Spleen (tissue), 11 donors: ENCODE measurements at regions not wholly inside any gene's neighbourhood (a gene's known extent, or its start where the extent isn't known, plus 50 kb on each side); places are given as distances from the start of the nearest gene placed in this dataset.

ENCODE experiments used
- DNase-seq: peaks from one replicate; pipeline ENCODE4 v3.0.0-alpha.2; 2020
- H3K27ac ChIP-seq, 8 donors: fragments of 200-600 bp; sonication (generic) in 7 of 8; 1 replicate in 4 of 8; 2 replicates in 4 of 8; pipeline versions ENCODE4 v1.5.0 to v1.8.0; 2016 to 2021; ENCODE audit warnings: inconsistent platforms in 4 of 8, mild to moderate bottlenecking in 4 of 8, moderate library complexity in 1 of 8
- H3K27me3 ChIP-seq, 7 donors: fragments of 200-600 bp; sonication (generic) in 6 of 7; replicated peaks in 1 of 7; 1 replicate in 4 of 7; 2 replicates in 3 of 7; pipeline versions ENCODE4 v1.5.0 to v1.8.0; 2016 to 2021; ENCODE audit warnings: inconsistent platforms in 3 of 7, mild to moderate bottlenecking in 1 of 7
- H3K36me3 ChIP-seq, 6 donors: fragments of 200-600 bp; sonication (generic) in 5 of 6; 1 replicate in 4 of 6; 2 replicates in 2 of 6; pipeline versions ENCODE4 v1.5.0 to v1.8.0; 2016 to 2021; ENCODE audit warnings: inconsistent platforms in 2 of 6
- H3K4me1 ChIP-seq, 6 donors: fragments of 200-600 bp; sonication (generic) in 5 of 6; 1 replicate in 3 of 6; 2 replicates in 3 of 6; pipeline versions ENCODE4 v1.5.0 to v1.8.0; 2016 to 2021; ENCODE audit warnings: inconsistent platforms in 3 of 6
- H3K4me3 ChIP-seq, 8 donors: fragments of 200-600 bp; sonication (generic) in 7 of 8; 1 replicate in 4 of 8; 2 replicates in 4 of 8; pipeline versions ENCODE4 v1.5.0 to v1.8.0; 2016 to 2021; ENCODE audit warnings: inconsistent platforms in 4 of 8, mild to moderate bottlenecking in 4 of 8, moderate library complexity in 2 of 8
- H3K9me3 ChIP-seq, 8 donors: fragments of 200-600 bp; sonication (generic) in 7 of 8; 1 replicate in 4 of 8; 2 replicates in 4 of 8; pipeline versions ENCODE4 v1.5.0 to v1.8.0; 2016 to 2021; ENCODE audit warnings: inconsistent platforms in 4 of 8
- POLR2A ChIP-seq, 3 donors: fragments of 450-650 bp; IDR thresholded peaks; one replicate each; pipeline ENCODE4 v1.5.1; 2017; ENCODE audit warnings: antibody characterized with exemption in 3 of 3, mild to moderate bottlenecking in 1 of 3
- POLR2AphosphoS5 ChIP-seq, 3 donors: sonication (generic); formaldehyde crosslinking; IDR thresholded peaks; one replicate each; pipeline ENCODE4 v1.5.1; 2017; ENCODE audit warnings: antibody characterized with exemption in 3 of 3
- WGBS, 5 donors: extraction: QIAGEN DNeasy Blood & Tissue Kit in 3 of 5; methylation state at CpG; one replicate each; pipeline versions ENCODE4 v1.1.5 to v1.1.7; 2013 to 2018; 5-methylcytosine and 5-hydroxymethylcytosine counted together
- intact Hi-C: fragments of 100-400 bp; cut with DNase I; formaldehyde crosslinking; loops from one replicate; pipeline ENCODE4 v1.15.0; 2023; ENCODE audit warnings: low total_unique reads
- TF ChIP-seq, protein P1 (sequence below), 11 experiments: fragments of 200-600 bp in 7 of 11; fragments of 450-650 bp in 4 of 11; sonication (generic) in 4 of 11; IDR thresholded peaks in 8 of 11; conservative IDR thresholded peaks in 3 of 11; 1 replicate in 7 of 11; 2 replicates in 4 of 11; pipeline versions ENCODE4 v1.4.0 to v1.8.0; 2016 to 2021; ENCODE audit warnings: antibody characterized with exemption in 11 of 11, inconsistent platforms in 4 of 11, mild to moderate bottlenecking in 1 of 11
- donor health status: healthy with polysubstance abuse.
- donor health status: DM: no; HTN: no; CAD: no; lungs with moderate emphysema.
- donor health status: DM: no; HTN: no; CAD: no.
- donor health status: Bipolar disorder and iron deficiency.
- donor health status: healthy.
- donor health status: DM: no; HTN: no; CAD: no.
- donor health status: DM: yes; HTN: yes; CAD: no.

DNA sequence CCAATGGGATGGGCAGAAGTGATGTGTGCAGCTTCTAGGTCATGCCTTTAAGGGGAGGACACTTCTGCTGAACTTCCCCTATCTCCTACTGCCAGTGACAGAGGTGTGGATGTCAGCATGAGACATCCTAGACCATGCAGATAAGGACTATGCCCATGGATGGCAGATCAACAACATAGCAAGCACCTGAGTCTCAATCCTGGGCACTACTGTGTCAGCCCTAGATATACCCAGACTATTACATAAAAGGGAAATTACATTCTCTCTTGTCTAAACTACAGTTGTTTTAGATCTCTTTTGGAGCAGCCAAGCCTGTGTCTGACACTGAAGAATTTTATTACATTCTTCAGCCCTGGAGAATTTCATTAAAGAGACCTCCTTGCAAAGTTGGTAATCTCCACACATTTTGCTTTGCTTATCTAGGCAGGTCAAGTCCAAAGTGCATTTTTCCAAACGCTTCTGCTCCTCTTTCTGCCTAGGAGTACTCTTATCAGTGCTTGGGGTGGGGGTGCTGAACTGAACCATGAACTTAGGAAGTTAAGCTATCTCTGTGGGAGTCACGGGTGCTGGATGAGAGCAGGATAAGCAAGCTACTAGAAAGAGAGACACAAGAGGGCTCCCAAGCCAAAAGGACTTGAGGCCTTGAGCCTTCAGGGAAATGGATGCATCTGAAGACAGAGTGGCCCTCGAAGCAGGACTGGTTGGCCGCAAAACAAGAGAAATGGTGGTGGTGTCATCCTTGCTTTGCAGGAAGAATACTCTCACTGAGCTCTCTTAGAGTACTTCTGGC, 95.2 kb upstream of the SPRED2 start:
- H3K4me1 ChIP-seq: no peaks in the 10 kb centered on the region
- no peak overlapping the region for H3K27ac ChIP-seq
- DNase-seq: no peak
- H3K27me3 ChIP-seq: peaks cover 0 to 6% (median 0%) of the 10 kb centered on the region in 7 donors
- no peaks in the 10 kb centered on the region for H3K9me3 ChIP-seq
- intact Hi-C loops: no loop called here
- no peak for TF ChIP-seq POLR2A (IDR thresholded peaks at IDR 0.05)
- TF ChIP-seq POLR2AphosphoS5 (IDR thresholded peaks at IDR 0.05): no peak
- WGBS, 5 donors: 65 to 72% (median 69%) methylated on average over 4 of the region's 4 CpGs
- H3K36me3 ChIP-seq: no peaks in the 10 kb centered on the region
- H3K4me3 ChIP-seq: no peak overlapping the region

DNA sequence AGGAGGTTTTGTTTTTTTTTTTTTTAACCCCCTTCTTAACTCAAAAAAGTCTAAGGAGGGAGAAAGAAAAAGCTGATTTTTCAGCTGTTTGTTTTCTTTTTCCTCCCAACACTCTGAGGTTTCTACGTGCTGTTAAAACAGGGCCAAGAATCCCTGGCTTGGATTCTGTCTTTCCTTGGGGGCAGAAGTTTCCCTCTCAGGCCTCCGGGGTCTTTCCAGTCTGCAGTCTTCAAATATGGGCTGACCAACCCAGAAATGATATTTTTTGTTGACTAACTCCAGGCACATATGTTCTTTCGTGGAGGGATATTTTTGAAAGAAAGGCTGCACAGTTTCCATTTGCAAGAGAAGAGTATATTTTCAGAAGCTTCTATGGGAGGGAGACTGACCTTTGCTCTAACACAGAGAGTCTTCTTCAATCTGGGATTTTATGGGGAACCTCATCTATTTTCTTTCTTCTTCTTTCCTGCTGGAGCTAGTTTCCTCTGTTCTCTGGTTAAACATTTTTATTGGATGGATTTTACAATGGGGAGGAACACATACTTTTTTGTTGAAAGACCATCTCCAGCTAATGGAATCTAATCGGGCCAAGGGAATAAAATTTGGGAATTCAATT, 93.3 kb upstream of the SPRED2 start:
- DNase-seq: no peak
- intact Hi-C loops: no loop called here
- TF ChIP-seq, protein P1, sequence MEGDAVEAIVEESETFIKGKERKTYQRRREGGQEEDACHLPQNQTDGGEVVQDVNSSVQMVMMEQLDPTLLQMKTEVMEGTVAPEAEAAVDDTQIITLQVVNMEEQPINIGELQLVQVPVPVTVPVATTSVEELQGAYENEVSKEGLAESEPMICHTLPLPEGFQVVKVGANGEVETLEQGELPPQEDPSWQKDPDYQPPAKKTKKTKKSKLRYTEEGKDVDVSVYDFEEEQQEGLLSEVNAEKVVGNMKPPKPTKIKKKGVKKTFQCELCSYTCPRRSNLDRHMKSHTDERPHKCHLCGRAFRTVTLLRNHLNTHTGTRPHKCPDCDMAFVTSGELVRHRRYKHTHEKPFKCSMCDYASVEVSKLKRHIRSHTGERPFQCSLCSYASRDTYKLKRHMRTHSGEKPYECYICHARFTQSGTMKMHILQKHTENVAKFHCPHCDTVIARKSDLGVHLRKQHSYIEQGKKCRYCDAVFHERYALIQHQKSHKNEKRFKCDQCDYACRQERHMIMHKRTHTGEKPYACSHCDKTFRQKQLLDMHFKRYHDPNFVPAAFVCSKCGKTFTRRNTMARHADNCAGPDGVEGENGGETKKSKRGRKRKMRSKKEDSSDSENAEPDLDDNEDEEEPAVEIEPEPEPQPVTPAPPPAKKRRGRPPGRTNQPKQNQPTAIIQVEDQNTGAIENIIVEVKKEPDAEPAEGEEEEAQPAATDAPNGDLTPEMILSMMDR (IDR thresholded peaks at IDR 0.05 in 8 of 11, conservative IDR thresholded peaks at IDR 0.05 in 3 of 11): no peak
- no peak for TF ChIP-seq POLR2A (IDR thresholded peaks at IDR 0.05)
- no peak for TF ChIP-seq POLR2AphosphoS5 (IDR thresholded peaks at IDR 0.05)
- Histone ChIP-seq H3K4me1 (no peaks in the 10 kb centered on the region), H3K36me3 (no peaks in the 10 kb centered on the region), H3K27ac (no peak overlapping the region), H3K4me3 (no peak overlapping the region), H3K27me3 (peaks cover 0 to 6% (median 0%) of the 10 kb centered on the region in 7 donors), H3K9me3 (no peaks in the 10 kb centered on the region)
- 79 to 90% (median 87%) methylated on average over 4 of the region's 4 CpGs for WGBS, 5 donors

DNA sequence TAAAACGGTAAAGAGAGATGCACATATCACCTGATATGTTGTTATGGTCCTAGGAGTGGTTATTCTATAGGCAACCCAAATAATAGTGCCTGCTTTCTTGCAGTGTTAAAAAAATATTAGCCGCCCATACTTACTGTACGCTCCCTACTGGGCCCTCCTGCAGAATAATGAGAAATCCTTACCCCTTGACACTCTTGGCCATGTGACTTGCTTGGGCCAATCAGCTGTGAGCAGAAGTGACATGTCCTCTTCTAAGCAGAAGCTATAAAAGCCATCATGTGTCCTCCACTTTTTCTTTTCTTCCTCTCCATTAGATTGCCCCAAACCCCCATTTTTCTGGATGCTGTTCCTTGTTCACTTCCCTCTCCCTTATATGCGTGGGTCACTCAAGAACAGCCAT, 90.5 kb upstream of the SPRED2 start:
- H3K4me1 ChIP-seq: no peaks in the 10 kb centered on the region
- peaks cover 0 to 6% (median 0%) of the 10 kb centered on the region in 7 donors for H3K27me3 ChIP-seq
- DNase-seq: no peak
- intact Hi-C loops: no loop called here
- H3K9me3 ChIP-seq: no peaks in the 10 kb centered on the region
- TF ChIP-seq POLR2A (IDR thresholded peaks at IDR 0.05) (no peak), POLR2AphosphoS5 (IDR thresholded peaks at IDR 0.05) (no peak)
- TF ChIP-seq, protein P1 (IDR thresholded peaks at IDR 0.05 in 8 of 11, conservative IDR thresholded peaks at IDR 0.05 in 3 of 11): no peak
- H3K36me3 ChIP-seq: no peaks in the 10 kb centered on the region
- 89 to 97% (median 95%) methylated on average over 4 of the region's 4 CpGs for WGBS, 5 donors
- no peak overlapping the region for H3K4me3 ChIP-seq
- no peak overlapping the region for H3K27ac ChIP-seq

DNA sequence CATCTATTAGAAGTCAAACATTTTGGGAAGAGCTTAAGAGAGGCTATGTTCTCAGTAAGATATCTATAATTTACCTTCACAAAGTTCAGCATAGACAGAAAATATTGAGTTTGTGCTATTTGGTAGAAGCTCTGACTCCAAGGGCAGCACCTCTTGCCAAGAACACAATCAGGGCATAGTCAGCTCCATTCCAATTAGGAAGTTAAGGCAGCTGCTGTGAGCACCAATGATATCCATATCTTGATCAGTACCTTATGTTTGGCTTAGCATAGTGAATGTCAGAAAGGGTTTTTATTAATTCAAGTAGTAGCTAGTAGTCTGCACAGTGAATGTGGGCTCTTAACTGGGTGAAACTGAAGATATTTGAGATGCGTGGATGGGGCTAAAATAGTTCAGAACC, 86.4 kb upstream of the SPRED2 start:
- no peak overlapping the region for H3K27ac ChIP-seq
- no peak overlapping the region for H3K4me3 ChIP-seq
- no peaks in the 10 kb centered on the region for H3K36me3 ChIP-seq
- intact Hi-C loops: no loop called here
- WGBS, 5 donors: 73 to 96% (median 90%) methylated on average over 1 of the region's 1 CpG
- H3K27me3 ChIP-seq: peaks cover 0 to 1% (median 0%) of the 10 kb centered on the region in 7 donors
- DNase-seq: no peak
- H3K4me1 ChIP-seq: no peaks in the 10 kb centered on the region
- H3K9me3 ChIP-seq: no peaks in the 10 kb centered on the region
- no peak for TF ChIP-seq POLR2AphosphoS5 (IDR thresholded peaks at IDR 0.05)
- no peak for TF ChIP-seq POLR2A (IDR thresholded peaks at IDR 0.05)
- TF ChIP-seq, protein P1 (IDR thresholded peaks at IDR 0.05 in 8 of 11, conservative IDR thresholded peaks at IDR 0.05 in 3 of 11): no peak
